ENCODE measurements at regions not wholly inside any gene's neighbourhood (a gene's known extent, or its start where the extent isn't known, plus 50 kb on each side); places are given as distances from the start of the nearest gene placed in this dataset.

DNA sequence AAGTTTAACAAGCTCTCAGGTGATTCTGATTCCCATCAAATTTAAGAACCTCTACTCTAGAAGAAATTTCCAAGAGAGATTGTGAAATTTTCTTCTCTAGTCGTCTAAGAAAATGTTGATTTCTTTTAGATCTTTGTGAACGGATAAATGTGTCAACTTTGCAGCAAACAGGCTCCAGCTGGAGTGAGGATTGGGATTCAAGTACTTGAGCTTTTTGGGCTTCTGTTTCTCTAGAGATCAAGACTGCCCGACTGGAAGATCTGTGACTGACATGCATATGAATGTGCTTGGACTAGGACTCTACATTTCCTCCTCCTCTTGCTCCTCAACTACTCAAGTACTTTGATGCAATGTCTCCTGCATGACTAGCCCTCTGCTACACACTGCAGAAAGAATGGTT is 388.3 kb downstream of the TMEM38B start:
- TF ChIP-seq, protein P1, sequence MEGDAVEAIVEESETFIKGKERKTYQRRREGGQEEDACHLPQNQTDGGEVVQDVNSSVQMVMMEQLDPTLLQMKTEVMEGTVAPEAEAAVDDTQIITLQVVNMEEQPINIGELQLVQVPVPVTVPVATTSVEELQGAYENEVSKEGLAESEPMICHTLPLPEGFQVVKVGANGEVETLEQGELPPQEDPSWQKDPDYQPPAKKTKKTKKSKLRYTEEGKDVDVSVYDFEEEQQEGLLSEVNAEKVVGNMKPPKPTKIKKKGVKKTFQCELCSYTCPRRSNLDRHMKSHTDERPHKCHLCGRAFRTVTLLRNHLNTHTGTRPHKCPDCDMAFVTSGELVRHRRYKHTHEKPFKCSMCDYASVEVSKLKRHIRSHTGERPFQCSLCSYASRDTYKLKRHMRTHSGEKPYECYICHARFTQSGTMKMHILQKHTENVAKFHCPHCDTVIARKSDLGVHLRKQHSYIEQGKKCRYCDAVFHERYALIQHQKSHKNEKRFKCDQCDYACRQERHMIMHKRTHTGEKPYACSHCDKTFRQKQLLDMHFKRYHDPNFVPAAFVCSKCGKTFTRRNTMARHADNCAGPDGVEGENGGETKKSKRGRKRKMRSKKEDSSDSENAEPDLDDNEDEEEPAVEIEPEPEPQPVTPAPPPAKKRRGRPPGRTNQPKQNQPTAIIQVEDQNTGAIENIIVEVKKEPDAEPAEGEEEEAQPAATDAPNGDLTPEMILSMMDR (IDR thresholded peaks at IDR 0.05; ENCODE audit: control insufficient read depth, extremely low read depth, insufficient read depth), result no peak
- no peak overlapping the region for H3K4me3 ChIP-seq (ENCODE audit: low read depth, low read length)
- no peak for DNase-seq (ENCODE audit: low read depth)

DNA sequence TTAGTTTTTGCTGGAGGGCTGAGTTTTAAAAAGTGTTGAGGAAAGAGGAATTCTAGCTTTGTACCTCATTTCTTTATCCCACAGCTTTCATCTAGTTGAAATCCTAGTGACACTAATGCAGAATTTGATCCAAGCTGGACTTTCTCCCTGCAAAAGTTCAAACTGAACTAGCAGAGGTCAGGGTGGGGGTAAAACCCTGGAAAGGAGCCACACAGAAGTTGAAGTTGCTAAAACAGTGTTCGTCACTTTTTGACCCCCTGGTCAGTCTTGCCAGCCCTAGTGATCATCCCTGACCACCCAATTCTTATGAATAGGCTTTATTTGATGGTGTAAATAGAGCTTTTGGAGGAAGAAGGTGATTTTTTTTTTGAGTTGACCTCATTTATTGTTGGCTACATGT is 390.4 kb downstream of the TMEM38B start:
- TF ChIP-seq, protein P1 (IDR thresholded peaks at IDR 0.05; ENCODE audit: control insufficient read depth, extremely low read depth, insufficient read depth), result no peak
- DNase-seq (ENCODE audit: low read depth), result no peak
- no peak overlapping the region for H3K4me3 ChIP-seq (ENCODE audit: low read depth, low read length)

DNA sequence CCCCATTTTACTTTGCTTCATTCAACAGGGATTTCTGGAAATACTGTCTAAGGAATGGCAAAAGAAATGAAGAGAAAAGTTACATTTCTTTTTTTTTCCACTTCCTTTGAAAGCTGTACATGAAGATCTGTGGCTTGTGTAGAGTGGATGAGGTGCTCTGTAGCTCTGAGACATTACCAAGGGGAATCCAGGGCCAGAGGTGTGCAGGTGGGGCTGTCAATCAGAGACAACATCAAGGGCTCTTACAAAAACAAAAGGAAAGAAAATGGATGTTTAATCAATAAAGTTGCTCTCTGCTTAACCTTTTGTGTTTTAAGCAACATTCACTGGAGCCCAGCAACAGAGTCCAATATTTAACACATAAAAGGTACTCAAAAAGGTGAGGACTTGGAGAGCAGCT is 391.1 kb downstream of the TMEM38B start:
- TF ChIP-seq, protein P1 (IDR thresholded peaks at IDR 0.05; ENCODE audit: control insufficient read depth, extremely low read depth, insufficient read depth), result no peak
- no peak overlapping the region for H3K4me3 ChIP-seq (ENCODE audit: low read depth, low read length)
- no peak for DNase-seq (ENCODE audit: low read depth)

DNA sequence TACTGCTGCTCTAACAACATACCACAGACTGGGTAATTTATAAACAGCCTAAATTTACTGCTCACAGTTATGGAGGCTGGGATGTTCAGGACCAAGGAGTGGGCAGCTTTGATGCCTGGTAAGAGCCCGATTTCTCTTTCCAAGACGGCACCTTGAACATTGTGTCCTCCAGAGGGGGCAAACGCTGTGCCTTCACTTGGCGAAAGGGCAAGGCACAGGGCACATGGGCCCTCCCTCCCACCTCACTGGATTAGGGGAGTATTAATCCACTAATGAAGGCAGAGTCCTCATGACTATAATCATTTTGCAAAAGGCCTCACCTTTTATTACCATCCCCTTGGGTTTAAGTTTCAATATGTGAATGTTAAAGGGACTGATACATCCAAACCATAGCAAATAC is 397.7 kb downstream of the TMEM38B start:
- TF ChIP-seq, protein P1 (IDR thresholded peaks at IDR 0.05; ENCODE audit: control insufficient read depth, extremely low read depth, insufficient read depth), result no peak

DNA sequence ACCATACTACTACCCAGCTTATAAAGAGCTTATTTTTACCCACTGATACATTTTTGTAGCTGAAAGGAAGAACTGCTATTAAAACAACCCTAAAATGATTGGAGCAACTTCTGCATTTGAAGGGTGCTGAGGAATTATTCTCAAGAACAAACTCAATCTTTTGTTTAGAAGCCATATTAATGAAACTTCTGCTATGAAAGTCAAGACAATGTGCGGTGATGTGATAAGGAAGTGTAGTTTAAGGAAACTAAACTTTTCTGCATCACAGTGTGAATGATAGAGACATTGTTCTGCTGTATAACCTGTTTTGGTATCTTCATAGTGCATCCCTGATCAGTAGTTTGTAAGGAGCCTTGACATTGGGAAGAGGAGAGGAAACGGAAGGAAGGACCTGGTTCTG is 408.5 kb downstream of the TMEM38B start:
- DNase-seq (ENCODE audit: low read depth), result no peak
- TF ChIP-seq, protein P1 (IDR thresholded peaks at IDR 0.05; ENCODE audit: control insufficient read depth, extremely low read depth, insufficient read depth), result no peak
- H3K4me3 ChIP-seq (ENCODE audit: low read depth, low read length), result no peak overlapping the region

More for the DNA sequence above, 397.7 kb downstream of the TMEM38B start:
- no peak for DNase-seq (ENCODE audit: low read depth)
- H3K4me3 ChIP-seq (ENCODE audit: low read depth, low read length), result no peak overlapping the region

DNA sequence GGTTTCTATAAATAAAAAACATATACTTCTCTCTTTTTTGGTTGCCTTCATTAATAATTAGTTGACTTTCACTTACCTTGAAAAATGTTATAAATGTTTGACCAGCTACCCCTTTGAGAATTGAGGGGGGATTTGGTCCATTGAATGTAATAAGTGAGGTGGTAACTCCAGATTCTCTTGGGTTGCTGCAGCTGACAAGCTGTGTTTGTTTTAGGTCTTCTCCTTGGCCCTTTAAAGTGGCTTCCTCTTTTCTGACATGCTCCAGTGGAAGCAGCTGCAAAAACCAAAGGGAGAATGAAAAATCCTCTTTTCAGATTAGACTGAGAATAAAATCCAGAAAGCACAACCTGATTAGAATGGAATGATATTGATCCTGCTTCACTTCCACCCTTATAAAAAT is 410.5 kb downstream of the TMEM38B start:
- DNase-seq (ENCODE audit: low read depth), result no peak
- TF ChIP-seq, protein P1 (IDR thresholded peaks at IDR 0.05; ENCODE audit: control insufficient read depth, extremely low read depth, insufficient read depth), result no peak
- no peak overlapping the region for H3K4me3 ChIP-seq (ENCODE audit: low read depth, low read length)

DNA sequence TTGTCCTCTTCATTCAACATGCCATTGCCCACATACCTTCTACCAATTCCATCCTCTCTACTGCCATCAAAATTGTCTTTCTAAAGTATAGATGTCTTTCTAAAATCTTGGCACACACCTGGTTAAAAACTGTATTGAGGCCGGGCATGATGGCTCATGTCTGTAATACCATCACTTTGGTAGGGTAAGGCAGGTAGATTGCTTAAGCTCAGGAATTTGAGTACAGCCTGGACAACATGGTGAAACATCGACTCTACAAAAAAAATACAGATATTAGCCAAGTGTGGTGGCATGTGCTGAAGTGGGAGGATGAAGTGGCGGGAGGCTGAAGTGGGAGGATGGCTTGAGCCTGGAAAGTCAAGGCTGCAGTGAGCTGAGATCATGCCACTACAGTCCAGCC is 412.1 kb downstream of the TMEM38B start:
- TF ChIP-seq, protein P1 (IDR thresholded peaks at IDR 0.05; ENCODE audit: control insufficient read depth, extremely low read depth, insufficient read depth), result no peak
- DNase-seq (ENCODE audit: low read depth), result no peak
- no peak overlapping the region for H3K4me3 ChIP-seq (ENCODE audit: low read depth, low read length)

Measured in LNCaP clone FGC (cell line).